CD4-positive, alpha-beta T cell treated with Interleukin-2 at 100 ng/mL for 4 hours (primary cell): ENCODE measurements at regions not wholly inside any gene's neighbourhood (a gene's known extent, or its start where the extent isn't known, plus 50 kb on each side); places are given as distances from the start of the nearest gene placed in this dataset.

Experiments used
- DNase-seq: peaks from one replicate; pipeline ENCODE4 v3.0.0-alpha.2; 2020; ENCODE audit warnings: low spot score

DNA sequence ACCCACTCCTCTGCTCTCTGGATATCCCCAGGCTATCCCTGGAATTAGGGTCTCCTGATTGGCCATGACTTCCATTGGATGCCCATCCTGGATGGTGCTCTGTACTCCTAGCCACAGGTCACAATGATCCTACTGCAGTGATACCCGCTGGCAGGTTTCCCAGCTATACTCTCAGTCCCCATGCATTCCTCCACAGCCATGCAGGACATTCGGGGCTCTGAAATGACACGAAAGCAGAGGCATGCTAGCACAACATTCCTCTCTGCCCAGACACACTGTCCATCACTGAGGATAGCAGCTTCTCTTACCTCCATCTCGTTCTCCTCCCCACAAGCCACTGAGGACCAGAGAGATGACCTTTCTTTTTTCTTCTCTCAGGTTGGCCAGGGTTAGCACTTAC is 51.7 kb upstream of the SPATS2L start:
- no peak for DNase-seq

DNA sequence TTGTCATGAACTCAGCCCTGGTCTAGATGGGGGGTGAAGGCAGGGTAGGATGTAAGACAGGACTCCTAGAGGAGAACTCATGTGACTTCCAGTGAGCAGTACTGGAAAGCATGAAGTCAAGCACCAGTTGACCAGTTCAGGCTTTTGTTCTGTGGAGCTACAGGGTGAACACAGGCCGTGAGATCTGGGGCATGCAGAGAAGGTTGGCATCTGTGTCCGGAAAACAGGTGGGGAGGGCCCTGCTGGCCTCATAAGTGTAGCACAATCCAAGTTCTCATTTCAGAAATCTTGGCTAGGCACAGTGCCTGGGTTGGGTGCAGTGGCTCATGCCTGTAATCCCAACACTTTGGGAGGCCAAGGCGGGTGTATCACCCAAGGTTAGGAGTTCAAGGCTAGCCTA is 50.9 kb upstream of the SPATS2L start:
- no peak for DNase-seq
